ENCODE measurements at regions not wholly inside any gene's neighbourhood (a gene's known extent, or its start where the extent isn't known, plus 50 kb on each side); places are given as distances from the start of the nearest gene placed in this dataset.

DNA sequence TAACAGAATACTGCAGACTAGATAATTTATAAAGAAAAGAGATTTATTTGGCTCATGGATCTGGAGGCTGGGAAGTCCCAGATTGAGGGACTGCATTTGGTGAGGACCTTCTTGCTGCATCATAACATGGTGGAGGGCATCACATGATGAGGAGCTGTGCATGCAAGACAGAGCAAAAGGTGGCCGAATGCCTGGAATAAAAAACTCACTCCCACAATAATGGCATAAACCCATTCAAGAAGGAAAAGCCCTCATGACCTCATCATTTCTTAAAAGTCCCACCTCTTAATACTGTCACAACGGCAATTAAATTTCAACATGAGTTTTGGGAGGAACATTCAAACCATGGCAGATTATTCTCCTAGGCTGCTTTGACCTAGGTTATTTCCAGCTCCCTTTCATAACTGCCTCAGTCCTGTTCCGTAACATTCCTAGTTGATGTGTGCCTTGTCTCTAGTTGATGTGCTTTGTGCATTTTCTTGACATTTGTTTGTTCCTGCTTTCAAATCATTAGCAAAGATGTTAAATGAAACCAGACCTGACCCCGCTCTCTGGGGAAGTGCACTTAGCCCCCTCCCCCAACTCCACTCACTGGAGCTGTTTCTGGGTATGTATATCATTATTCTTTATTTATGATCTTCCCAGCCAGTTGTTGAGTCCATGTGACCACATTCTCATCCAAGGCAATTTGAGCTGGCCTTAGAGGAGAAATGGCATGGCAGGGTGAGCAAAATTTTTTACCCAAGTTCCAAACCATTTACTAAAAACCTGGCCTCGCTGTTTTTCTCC lies 148.5 kb downstream of the GDAP2 start:
- TF ChIP-seq, protein P1, sequence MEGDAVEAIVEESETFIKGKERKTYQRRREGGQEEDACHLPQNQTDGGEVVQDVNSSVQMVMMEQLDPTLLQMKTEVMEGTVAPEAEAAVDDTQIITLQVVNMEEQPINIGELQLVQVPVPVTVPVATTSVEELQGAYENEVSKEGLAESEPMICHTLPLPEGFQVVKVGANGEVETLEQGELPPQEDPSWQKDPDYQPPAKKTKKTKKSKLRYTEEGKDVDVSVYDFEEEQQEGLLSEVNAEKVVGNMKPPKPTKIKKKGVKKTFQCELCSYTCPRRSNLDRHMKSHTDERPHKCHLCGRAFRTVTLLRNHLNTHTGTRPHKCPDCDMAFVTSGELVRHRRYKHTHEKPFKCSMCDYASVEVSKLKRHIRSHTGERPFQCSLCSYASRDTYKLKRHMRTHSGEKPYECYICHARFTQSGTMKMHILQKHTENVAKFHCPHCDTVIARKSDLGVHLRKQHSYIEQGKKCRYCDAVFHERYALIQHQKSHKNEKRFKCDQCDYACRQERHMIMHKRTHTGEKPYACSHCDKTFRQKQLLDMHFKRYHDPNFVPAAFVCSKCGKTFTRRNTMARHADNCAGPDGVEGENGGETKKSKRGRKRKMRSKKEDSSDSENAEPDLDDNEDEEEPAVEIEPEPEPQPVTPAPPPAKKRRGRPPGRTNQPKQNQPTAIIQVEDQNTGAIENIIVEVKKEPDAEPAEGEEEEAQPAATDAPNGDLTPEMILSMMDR (conservative IDR thresholded peaks at IDR 0.05 in 1 of 2, IDR thresholded peaks at IDR 0.05 in 1 of 2; ENCODE audit: low read depth in 1 of 2, low read length in 2 of 2), result no peak
- no peak for TF ChIP-seq EZH2 (IDR thresholded peaks at IDR 0.05; ENCODE audit: low read length, missing control alignments)
